Tibial artery (tissue), 4 donors: ENCODE measurements at regions not wholly inside any gene's neighbourhood (a gene's known extent, or its start where the extent isn't known, plus 50 kb on each side); places are given as distances from the start of the nearest gene placed in this dataset.

Source experiments
- DNase-seq, 2 donors: peaks; one replicate each; pipeline ENCODE4 v3.0.0-alpha.2; 2019
- H3K27ac ChIP-seq, 2 donors: fragments of 200-600 bp; sonication (generic) in 1 of 2; 1 replicate in 1 of 2; 2 replicates in 1 of 2; pipeline ENCODE4 v1.5.1; 2018 to 2019; ENCODE audit warnings: mild to moderate bottlenecking in 1 of 2
- H3K27me3 ChIP-seq, 2 donors: fragments of 200-600 bp; sonication (generic) in 1 of 2; one replicate each; pipeline versions ENCODE4 v1.5.1 to v1.6.0; 2016 to 2019
- H3K36me3 ChIP-seq, 3 donors: fragments of 200-600 bp; sonication (generic) in 2 of 3; one replicate each; pipeline ENCODE4 v1.5.1; 2016 to 2019; ENCODE audit warnings: mild to moderate bottlenecking in 2 of 3
- H3K4me1 ChIP-seq, 4 donors: fragments of 200-600 bp; sonication (generic) in 2 of 4; 1 replicate in 3 of 4; 2 replicates in 1 of 4; pipeline ENCODE4 v1.5.1; 2016 to 2019
- H3K4me3 ChIP-seq, 2 donors: fragments of 200-600 bp; sonication (generic) in 1 of 2; 1 replicate in 1 of 2; 2 replicates in 1 of 2; pipeline ENCODE4 v1.5.1; 2018 to 2019; ENCODE audit warnings: mild to moderate bottlenecking in 2 of 2
- H3K9me3 ChIP-seq, 3 donors: fragments of 200-600 bp; sonication (generic) in 1 of 3; one replicate each; pipeline ENCODE4 v1.5.1; 2016 to 2019
- CTCF ChIP-seq, 2 experiments: fragments of 200-600 bp in 1 of 2; fragments of 450-650 bp in 1 of 2; IDR thresholded peaks; one replicate each; pipeline ENCODE4 v1.5.1; 2017 to 2019; ENCODE audit warnings: antibody characterized with exemption in 2 of 2, mild to moderate bottlenecking in 1 of 2, moderate library complexity in 1 of 2
- intact Hi-C: fragments of 100-400 bp; cut with DNase I; formaldehyde crosslinking; loops from one replicate; pipeline ENCODE4 v1.15.0; 2023; ENCODE audit warnings: low total_unique reads

GRCh38 chr12:60174476-60174875, 578.6 kb downstream of the SLC16A7 start:
- Histone ChIP-seq H3K4me3 (no peak overlapping the region), H3K4me1 (peaks cover 0 to 15% (median 0%) of the 10 kb centered on the region in 4 donors), H3K27me3 (no peaks in the 10 kb centered on the region), H3K27ac (no peak overlapping the region), H3K36me3 (no peaks in the 10 kb centered on the region), H3K9me3 (no peaks in the 10 kb centered on the region)
- no peak for TF ChIP-seq CTCF (IDR thresholded peaks at IDR 0.05)
- DNase-seq, result no peak
- intact Hi-C loops, result no loop called here

GRCh38 chr12:60174941-60175340, 579.1 kb downstream of the SLC16A7 start:
- Histone ChIP-seq H3K36me3 (no peaks in the 10 kb centered on the region), H3K27ac (no peak overlapping the region), H3K27me3 (no peaks in the 10 kb centered on the region), H3K4me3 (no peak overlapping the region), H3K9me3 (no peaks in the 10 kb centered on the region), H3K4me1 (peaks cover 0 to 15% (median 0%) of the 10 kb centered on the region in 4 donors)
- intact Hi-C loops, result no loop called here
- no peak for TF ChIP-seq CTCF (IDR thresholded peaks at IDR 0.05)
- DNase-seq, result no peak

GRCh38 chr12:60176891-60177290, 581.1 kb downstream of the SLC16A7 start:
- no peaks in the 10 kb centered on the region for H3K9me3 ChIP-seq
- H3K27me3 ChIP-seq, result no peaks in the 10 kb centered on the region
- TF ChIP-seq CTCF (IDR thresholded peaks at IDR 0.05), result no peak
- H3K36me3 ChIP-seq, result no peaks in the 10 kb centered on the region
- H3K4me1 ChIP-seq, result peaks cover 0 to 15% (median 0%) of the 10 kb centered on the region in 4 donors
- no peak overlapping the region for H3K4me3 ChIP-seq
- no peak for DNase-seq
- intact Hi-C loops, result no loop called here
- H3K27ac ChIP-seq, result no peak overlapping the region

GRCh38 chr12:60180298-60180697, 584.5 kb downstream of the SLC16A7 start:
- Histone ChIP-seq H3K4me3 (no peak overlapping the region), H3K36me3 (no peaks in the 10 kb centered on the region), H3K27ac (no peak overlapping the region), H3K27me3 (no peaks in the 10 kb centered on the region), H3K4me1 (peaks cover 0 to 4% (median 0%) of the 10 kb centered on the region in 4 donors), H3K9me3 (no peaks in the 10 kb centered on the region)
- intact Hi-C loops, result no loop called here
- DNase-seq, result no peak
- no peak for TF ChIP-seq CTCF (IDR thresholded peaks at IDR 0.05)

- no peaks in the 10 kb centered on the region for H3K36me3 ChIP-seq
- H3K27me3 ChIP-seq, result no peaks in the 10 kb centered on the region
- no peak for TF ChIP-seq CTCF (IDR thresholded peaks at IDR 0.05)
- no peak overlapping the region for H3K27ac ChIP-seq
- H3K4me1 ChIP-seq, result no peaks in the 10 kb centered on the region
- no peak overlapping the region for H3K4me3 ChIP-seq
- intact Hi-C loops, result no loop called here
- DNase-seq, result no peak
- H3K9me3 ChIP-seq, result no peaks in the 10 kb centered on the region
Measured at GRCh38 chr12:60182354-60182753, 586.5 kb downstream of the SLC16A7 start.

GRCh38 chr12:60184096-60184495, 588.3 kb downstream of the SLC16A7 start:
- no peak for TF ChIP-seq CTCF (IDR thresholded peaks at IDR 0.05)
- intact Hi-C loops, result no loop called here
- Histone ChIP-seq H3K27ac (no peak overlapping the region), H3K9me3 (no peaks in the 10 kb centered on the region), H3K36me3 (no peaks in the 10 kb centered on the region), H3K27me3 (no peaks in the 10 kb centered on the region), H3K4me3 (no peak overlapping the region), H3K4me1 (no peaks in the 10 kb centered on the region)
- no peak for DNase-seq
